HepG2 (cell line): ENCODE measurements at regions not wholly inside any gene's neighbourhood (a gene's known extent, or its start where the extent isn't known, plus 50 kb on each side); places are given as distances from the start of the nearest gene placed in this dataset.

Source experiments
- ATAC-seq: fragments of 200-7000 bp; cut with Tn5 transposase; 3 replicates; pipeline ENCODE4 v1.9.1; 2020; ENCODE audit warnings: mild to moderate bottlenecking, moderate library complexity
- BruUV-seq: library from RNA; stranded (reverse); fragments of 400-500 nt; replicated peaks from 2 replicates; lab custom pipeline; 2021; lab: Mats Ljungman, UMichigan
- CTCF ChIA-PET: fragments of 300-600 bp; formaldehyde crosslinking; extraction: SDS; loops from one replicate; lab custom pipeline; 2021; ENCODE audit warnings: low total read pairs, inconsistent platforms, low intra/inter-chr PET ratio; lab: Yijun Ruan, JAX
- POLR2A ChIA-PET: fragments of 350-600 bp; sonication (Branson Sonifier 250); formaldehyde crosslinking; loops from one replicate; lab custom pipeline; 2020; ENCODE audit warnings: antibody characterized with exemption, inconsistent platforms; lab: Yijun Ruan, JAX
- DNase-seq: peaks from one replicate; pipeline ENCODE4 v3.0.0-alpha.2; 2015; ENCODE audit warnings: low spot score
- FAIRE-seq: peaks from 3 replicates; lab custom pipeline; 2011; peaks lifted over from hg19 to GRCh38; lab: Jason Lieb, UNC
- H2AFZ ChIP-seq: one replicate; pipeline ENCODE4 v1.6.1; 2011; ENCODE audit warnings: low read length, inconsistent platforms
- H3K27ac ChIP-seq: fragments of 300-600 bp; 3 replicates; pipeline ENCODE4 v1.8.0; 2011; ENCODE audit warnings: mixed run types, mild to moderate bottlenecking, mixed read lengths, low read length, inconsistent platforms; ENCODE audit not compliant: insufficient read depth; ENCODE audit errors: extremely low read length
- H3K27me3 ChIP-seq, 2 experiments: fragments of 200-600 bp in 1 of 2; 2 replicates in 1 of 2; 3 replicates in 1 of 2; pipeline versions ENCODE4 v1.6.0 to v1.8.0; 2011; ENCODE audit warnings: low read length in 2 of 2, mild to moderate bottlenecking in 2 of 2, moderate library complexity in 2 of 2, inconsistent platforms in 1 of 2; ENCODE audit not compliant: insufficient read depth in 2 of 2, control insufficient read depth in 1 of 2
- H3K36me3 ChIP-seq, 2 experiments: fragments of 200-600 bp in 1 of 2; replicated peaks in 1 of 2; 2 replicates in 1 of 2; 3 replicates in 1 of 2; pipeline versions ENCODE4 v1.5.1 to v1.8.0; 2011; ENCODE audit warnings: low read length in 2 of 2, inconsistent platforms in 1 of 2; ENCODE audit not compliant: insufficient read depth in 2 of 2, control insufficient read depth in 1 of 2
- H3K4me1 ChIP-seq: 2 replicates; pipeline ENCODE4 v1.5.1; 2012; ENCODE audit warnings: low read length, inconsistent platforms; ENCODE audit not compliant: insufficient read depth
- H3K4me2 ChIP-seq: 2 replicates; pipeline ENCODE4 v1.6.0; 2011; ENCODE audit warnings: low read depth, low read length, inconsistent platforms
- H3K4me3 ChIP-seq, 3 experiments: fragments of 200-600 bp in 1 of 3; sonication (generic), shearing (Covaris generic) in 1 of 3; replicated peaks in 1 of 3; 2 replicates each; pipeline ENCODE4 v1.5.1; 2011 to 2016; ENCODE audit warnings: low read length in 3 of 3, inconsistent platforms in 2 of 3, low read depth in 2 of 3, mild to moderate bottlenecking in 2 of 3, control low read depth in 1 of 3, mixed read lengths in 1 of 3; ENCODE audit not compliant: insufficient read depth in 1 of 3
- H3K79me2 ChIP-seq: one replicate; pipeline ENCODE4 v1.6.1; 2011; ENCODE audit warnings: low read length, inconsistent platforms; ENCODE audit not compliant: insufficient read depth
- H3K9ac ChIP-seq: 2 replicates; pipeline ENCODE4 v1.6.0; 2011; ENCODE audit warnings: mild to moderate bottlenecking, low read depth, low read length, inconsistent platforms; ENCODE audit not compliant: insufficient read depth
- H3K9me3 ChIP-seq: 2 replicates; pipeline ENCODE4 v1.5.1; 2012; ENCODE audit warnings: mild to moderate bottlenecking, low read length
- H4K20me1 ChIP-seq: 2 replicates; pipeline ENCODE4 v1.6.0; 2011; ENCODE audit warnings: inconsistent platforms, mild to moderate bottlenecking, low read length, moderate library complexity; ENCODE audit not compliant: insufficient read depth
- ZNF292 ChIP-seq: sonication (generic); formaldehyde crosslinking; IDR thresholded peaks from 2 replicates; pipeline ENCODE4 v1.8.1; 2022; ENCODE audit warnings: mild to moderate bottlenecking, low read depth, missing genetic modification reagents, borderline replicate concordance
- WGBS: methylation state at CpG from one replicate; pipeline ENCODE4 v1.1.6; 2017; ENCODE audit warnings: low lambda C conversion rate; 5-methylcytosine and 5-hydroxymethylcytosine counted together
- in situ Hi-C: cut with HindIII; loops from 2 replicates; pipeline ENCODE4 v1.10.0; 2017; ENCODE audit warnings: low pct_unique_long_range_greater_than_20kb; ENCODE audit not compliant: extremely low pct_ligation_motif_present
- intact Hi-C: fragments of 100-400 bp; cut with micrococcal nuclease; formaldehyde crosslinking; loops from one replicate; pipeline ENCODE4 v1.10.0; 2022; ENCODE audit not compliant: unreplicated experiment
- TF ChIP-seq, protein P1 (sequence below): sonication (generic); formaldehyde crosslinking; IDR thresholded peaks from 2 replicates; pipeline ENCODE4 v1.5.0; 2020; ENCODE audit warnings: mild to moderate bottlenecking, missing genetic modification reagents, borderline replicate concordance
- TF ChIP-seq, protein P2 (sequence below): sonication (generic); formaldehyde crosslinking; IDR thresholded peaks from 2 replicates; pipeline ENCODE4 v1.8.1; 2023; ENCODE audit warnings: mild to moderate bottlenecking, missing genetic modification reagents
- TF ChIP-seq, protein P3 (sequence below): sonication (generic); formaldehyde crosslinking; IDR thresholded peaks from 2 replicates; pipeline ENCODE4 v1.5.0; 2020; ENCODE audit warnings: missing genetic modification reagents, mild to moderate bottlenecking, borderline replicate concordance
- TF ChIP-seq, protein P4 (sequence below): sonication (generic); formaldehyde crosslinking; IDR thresholded peaks from 2 replicates; pipeline ENCODE4 v1.5.0; 2020; ENCODE audit warnings: missing genetic modification reagents
- TF ChIP-seq, protein P5 (sequence below): sonication (generic); formaldehyde crosslinking; IDR thresholded peaks from 2 replicates; pipeline ENCODE4 v1.4.0; 2020; ENCODE audit warnings: missing genetic modification reagents, borderline replicate concordance

DNA sequence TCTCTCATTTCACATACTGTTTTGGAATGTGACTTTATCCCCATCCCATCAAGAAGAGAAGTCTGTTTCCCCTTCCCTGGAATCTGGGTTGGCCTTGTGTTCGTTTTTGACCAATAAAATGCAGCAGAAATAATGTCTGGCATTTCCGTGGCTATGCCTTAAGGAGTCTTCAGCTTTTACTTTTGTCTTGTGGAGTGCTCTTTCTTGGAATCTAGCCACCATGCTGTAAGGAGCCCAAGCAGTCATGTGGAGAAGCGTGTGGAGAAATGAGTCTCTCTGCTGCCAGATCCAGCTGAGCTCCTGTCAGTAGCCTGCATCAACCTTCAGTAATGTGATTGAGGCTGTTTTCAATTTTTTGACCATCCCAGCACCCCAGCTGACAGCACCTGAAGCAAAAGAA lies 84.4 kb upstream of the ARMCX2 start:
- TF ChIP-seq, protein P1, sequence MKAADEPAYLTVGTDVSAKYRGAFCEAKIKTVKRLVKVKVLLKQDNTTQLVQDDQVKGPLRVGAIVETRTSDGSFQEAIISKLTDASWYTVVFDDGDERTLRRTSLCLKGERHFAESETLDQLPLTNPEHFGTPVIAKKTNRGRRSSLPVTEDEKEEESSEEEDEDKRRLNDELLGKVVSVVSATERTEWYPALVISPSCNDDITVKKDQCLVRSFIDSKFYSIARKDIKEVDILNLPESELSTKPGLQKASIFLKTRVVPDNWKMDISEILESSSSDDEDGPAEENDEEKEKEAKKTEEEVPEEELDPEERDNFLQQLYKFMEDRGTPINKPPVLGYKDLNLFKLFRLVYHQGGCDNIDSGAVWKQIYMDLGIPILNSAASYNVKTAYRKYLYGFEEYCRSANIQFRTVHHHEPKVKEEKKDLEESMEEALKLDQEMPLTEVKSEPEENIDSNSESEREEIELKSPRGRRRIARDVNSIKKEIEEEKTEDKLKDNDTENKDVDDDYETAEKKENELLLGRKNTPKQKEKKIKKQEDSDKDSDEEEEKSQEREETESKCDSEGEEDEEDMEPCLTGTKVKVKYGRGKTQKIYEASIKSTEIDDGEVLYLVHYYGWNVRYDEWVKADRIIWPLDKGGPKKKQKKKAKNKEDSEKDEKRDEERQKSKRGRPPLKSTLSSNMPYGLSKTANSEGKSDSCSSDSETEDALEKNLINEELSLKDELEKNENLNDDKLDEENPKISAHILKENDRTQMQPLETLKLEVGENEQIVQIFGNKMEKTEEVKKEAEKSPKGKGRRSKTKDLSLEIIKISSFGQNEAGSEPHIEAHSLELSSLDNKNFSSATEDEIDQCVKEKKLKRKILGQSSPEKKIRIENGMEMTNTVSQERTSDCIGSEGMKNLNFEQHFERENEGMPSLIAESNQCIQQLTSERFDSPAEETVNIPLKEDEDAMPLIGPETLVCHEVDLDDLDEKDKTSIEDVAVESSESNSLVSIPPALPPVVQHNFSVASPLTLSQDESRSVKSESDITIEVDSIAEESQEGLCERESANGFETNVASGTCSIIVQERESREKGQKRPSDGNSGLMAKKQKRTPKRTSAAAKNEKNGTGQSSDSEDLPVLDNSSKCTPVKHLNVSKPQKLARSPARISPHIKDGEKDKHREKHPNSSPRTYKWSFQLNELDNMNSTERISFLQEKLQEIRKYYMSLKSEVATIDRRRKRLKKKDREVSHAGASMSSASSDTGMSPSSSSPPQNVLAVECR (CRISPR knock-in tag) = no peak
- TF ChIP-seq, protein P2, sequence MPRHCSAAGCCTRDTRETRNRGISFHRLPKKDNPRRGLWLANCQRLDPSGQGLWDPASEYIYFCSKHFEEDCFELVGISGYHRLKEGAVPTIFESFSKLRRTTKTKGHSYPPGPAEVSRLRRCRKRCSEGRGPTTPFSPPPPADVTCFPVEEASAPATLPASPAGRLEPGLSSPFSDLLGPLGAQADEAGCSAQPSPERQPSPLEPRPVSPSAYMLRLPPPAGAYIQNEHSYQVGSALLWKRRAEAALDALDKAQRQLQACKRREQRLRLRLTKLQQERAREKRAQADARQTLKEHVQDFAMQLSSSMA (CRISPR knock-in tag) = no peak
- TF ChIP-seq ZNF292 (CRISPR knock-in tag) = no peak
- TF ChIP-seq, protein P3, sequence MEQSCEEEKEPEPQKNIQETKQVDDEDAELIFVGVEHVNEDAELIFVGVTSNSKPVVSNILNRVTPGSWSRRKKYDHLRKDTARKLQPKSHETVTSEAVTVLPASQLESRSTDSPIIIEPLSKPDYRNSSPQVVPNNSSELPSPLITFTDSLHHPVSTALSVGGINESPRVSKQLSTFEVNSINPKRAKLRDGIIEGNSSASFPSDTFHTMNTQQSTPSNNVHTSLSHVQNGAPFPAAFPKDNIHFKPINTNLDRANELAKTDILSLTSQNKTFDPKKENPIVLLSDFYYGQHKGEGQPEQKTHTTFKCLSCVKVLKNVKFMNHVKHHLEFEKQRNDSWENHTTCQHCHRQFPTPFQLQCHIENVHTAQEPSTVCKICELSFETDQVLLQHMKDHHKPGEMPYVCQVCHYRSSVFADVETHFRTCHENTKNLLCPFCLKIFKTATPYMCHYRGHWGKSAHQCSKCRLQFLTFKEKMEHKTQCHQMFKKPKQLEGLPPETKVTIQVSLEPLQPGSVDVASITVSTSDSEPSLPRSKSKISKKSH (CRISPR knock-in tag) = no peak
- TF ChIP-seq, protein P4, sequence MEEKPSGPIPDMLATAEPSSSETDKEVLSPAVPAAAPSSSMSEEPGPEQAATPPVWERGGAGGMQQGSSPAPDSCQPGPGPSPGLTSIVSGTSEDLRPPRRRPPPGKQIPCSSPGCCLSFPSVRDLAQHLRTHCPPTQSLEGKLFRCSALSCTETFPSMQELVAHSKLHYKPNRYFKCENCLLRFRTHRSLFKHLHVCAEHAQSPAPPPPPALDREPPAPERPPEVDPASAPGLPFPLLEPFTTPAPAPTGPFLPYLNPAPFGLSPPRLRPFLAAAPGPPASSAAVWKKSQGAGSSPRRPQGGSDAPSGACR (CRISPR knock-in tag) = no peak
- TF ChIP-seq, protein P5, sequence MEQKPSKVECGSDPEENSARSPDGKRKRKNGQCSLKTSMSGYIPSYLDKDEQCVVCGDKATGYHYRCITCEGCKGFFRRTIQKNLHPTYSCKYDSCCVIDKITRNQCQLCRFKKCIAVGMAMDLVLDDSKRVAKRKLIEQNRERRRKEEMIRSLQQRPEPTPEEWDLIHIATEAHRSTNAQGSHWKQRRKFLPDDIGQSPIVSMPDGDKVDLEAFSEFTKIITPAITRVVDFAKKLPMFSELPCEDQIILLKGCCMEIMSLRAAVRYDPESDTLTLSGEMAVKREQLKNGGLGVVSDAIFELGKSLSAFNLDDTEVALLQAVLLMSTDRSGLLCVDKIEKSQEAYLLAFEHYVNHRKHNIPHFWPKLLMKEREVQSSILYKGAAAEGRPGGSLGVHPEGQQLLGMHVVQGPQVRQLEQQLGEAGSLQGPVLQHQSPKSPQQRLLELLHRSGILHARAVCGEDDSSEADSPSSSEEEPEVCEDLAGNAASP (CRISPR knock-in tag) = no peak
- BruUV-seq = no TSS peak
- H3K4me3 ChIP-seq = no peak overlapping the region
- FAIRE-seq = no peak
- no peak overlapping the region for H3K27ac ChIP-seq
- DNase-seq = no peak
- H3K36me3 ChIP-seq = no peaks in the 10 kb centered on the region
- 0% methylated on average over 2 of the region's 3 CpGs for WGBS
- H3K9ac ChIP-seq = no peak overlapping the region
- no peak overlapping the region for H2AFZ ChIP-seq
- intact Hi-C loops (no loop called here), in situ Hi-C loops (no loop called here)
- CTCF ChIA-PET = no interaction called here
- POLR2A ChIA-PET = no interaction called here
- H3K27me3 ChIP-seq = no peaks in the 10 kb centered on the region
- no peaks in the 10 kb centered on the region for H3K79me2 ChIP-seq
- no peaks in the 10 kb centered on the region for H4K20me1 ChIP-seq
- no peaks in the 10 kb centered on the region for H3K4me1 ChIP-seq
- no peak for ATAC-seq
- H3K9me3 ChIP-seq = no peaks in the 10 kb centered on the region
- no peak overlapping the region for H3K4me2 ChIP-seq
